Progenitor cell of endocrine pancreas (in vitro differentiated cells): ENCODE measurements at regions not wholly inside any gene's neighbourhood (a gene's known extent, or its start where the extent isn't known, plus 50 kb on each side); places are given as distances from the start of the nearest gene placed in this dataset.

Source experiments
- DNase-seq: peaks from one replicate; pipeline ENCODE4 v3.0.0; 2021; ENCODE audit warnings: low spot score; ENCODE audit not compliant: unreplicated experiment
- H3K27ac Mint-ChIP-seq: 2 replicates; pipeline ENCODE4 v1.8.0; 2021; ENCODE audit warnings: mild to moderate bottlenecking, moderate library complexity, mixed read lengths
- H3K27me3 Mint-ChIP-seq: 2 replicates; pipeline ENCODE4 v1.8.0; 2021; ENCODE audit warnings: mixed read lengths
- H3K36me3 Mint-ChIP-seq: 2 replicates; pipeline ENCODE4 v1.8.0; 2022; ENCODE audit warnings: mixed read lengths; ENCODE audit not compliant: insufficient read depth
- H3K4me1 Mint-ChIP-seq: 2 replicates; pipeline ENCODE4 v1.8.0; 2021; ENCODE audit warnings: low read depth, mixed read lengths
- H3K4me3 Mint-ChIP-seq: 2 replicates; pipeline ENCODE4 v1.8.0; 2021; ENCODE audit warnings: low read depth, mild to moderate bottlenecking, moderate library complexity, mixed read lengths
- H3K9me3 Mint-ChIP-seq: 2 replicates; pipeline ENCODE4 v1.8.0; 2021; ENCODE audit warnings: low read depth, mixed read lengths
- TF ChIP-seq, protein P1 (sequence below): fragments of 200-600 bp; sonication (generic); IDR thresholded peaks from one replicate; pipeline ENCODE4 v1.5.0; 2021; ENCODE audit warnings: antibody characterized with exemption, mild to moderate bottlenecking; ENCODE audit not compliant: unreplicated experiment

DNA sequence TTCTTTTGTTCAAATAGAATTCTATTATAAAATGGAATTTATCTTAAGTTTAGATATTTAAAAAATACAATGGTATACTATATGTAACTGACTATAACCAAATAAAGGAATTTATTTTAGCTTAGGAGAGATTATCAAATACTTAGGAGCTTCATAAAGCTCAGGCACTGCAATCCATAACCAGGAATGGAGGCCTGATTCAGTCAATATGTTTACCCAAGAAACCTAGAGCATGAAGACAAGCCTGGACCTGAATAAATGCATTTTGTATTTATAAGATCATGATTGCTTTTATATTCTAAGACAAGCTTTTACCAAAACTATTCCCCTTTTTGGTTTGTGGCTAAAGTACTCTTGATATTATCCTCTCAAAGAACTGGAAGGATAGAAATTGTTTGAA, 742.6 kb downstream of the FAT4 start:
- H3K4me3 Mint-ChIP-seq, result no peak overlapping the region
- TF ChIP-seq, protein P1, sequence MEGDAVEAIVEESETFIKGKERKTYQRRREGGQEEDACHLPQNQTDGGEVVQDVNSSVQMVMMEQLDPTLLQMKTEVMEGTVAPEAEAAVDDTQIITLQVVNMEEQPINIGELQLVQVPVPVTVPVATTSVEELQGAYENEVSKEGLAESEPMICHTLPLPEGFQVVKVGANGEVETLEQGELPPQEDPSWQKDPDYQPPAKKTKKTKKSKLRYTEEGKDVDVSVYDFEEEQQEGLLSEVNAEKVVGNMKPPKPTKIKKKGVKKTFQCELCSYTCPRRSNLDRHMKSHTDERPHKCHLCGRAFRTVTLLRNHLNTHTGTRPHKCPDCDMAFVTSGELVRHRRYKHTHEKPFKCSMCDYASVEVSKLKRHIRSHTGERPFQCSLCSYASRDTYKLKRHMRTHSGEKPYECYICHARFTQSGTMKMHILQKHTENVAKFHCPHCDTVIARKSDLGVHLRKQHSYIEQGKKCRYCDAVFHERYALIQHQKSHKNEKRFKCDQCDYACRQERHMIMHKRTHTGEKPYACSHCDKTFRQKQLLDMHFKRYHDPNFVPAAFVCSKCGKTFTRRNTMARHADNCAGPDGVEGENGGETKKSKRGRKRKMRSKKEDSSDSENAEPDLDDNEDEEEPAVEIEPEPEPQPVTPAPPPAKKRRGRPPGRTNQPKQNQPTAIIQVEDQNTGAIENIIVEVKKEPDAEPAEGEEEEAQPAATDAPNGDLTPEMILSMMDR, result no peak
- no peak for DNase-seq
- no peaks in the 10 kb centered on the region for H3K36me3 Mint-ChIP-seq
- no peaks in the 10 kb centered on the region for H3K9me3 Mint-ChIP-seq
- no peaks in the 10 kb centered on the region for H3K4me1 Mint-ChIP-seq
- H3K27me3 Mint-ChIP-seq, result no peaks in the 10 kb centered on the region
- H3K27ac Mint-ChIP-seq, result no peak overlapping the region

- TF ChIP-seq, protein P1, result no peak
- Mint-ChIP-seq H3K4me3 (no peak overlapping the region), H3K4me1 (no peaks in the 10 kb centered on the region), H3K9me3 (no peaks in the 10 kb centered on the region), H3K27ac (no peak overlapping the region), H3K27me3 (no peaks in the 10 kb centered on the region), H3K36me3 (no peaks in the 10 kb centered on the region)
- no peak for DNase-seq
These were observed 743.8 kb downstream of the FAT4 start for GRCh38 chr4:126058596-126058995.

DNA sequence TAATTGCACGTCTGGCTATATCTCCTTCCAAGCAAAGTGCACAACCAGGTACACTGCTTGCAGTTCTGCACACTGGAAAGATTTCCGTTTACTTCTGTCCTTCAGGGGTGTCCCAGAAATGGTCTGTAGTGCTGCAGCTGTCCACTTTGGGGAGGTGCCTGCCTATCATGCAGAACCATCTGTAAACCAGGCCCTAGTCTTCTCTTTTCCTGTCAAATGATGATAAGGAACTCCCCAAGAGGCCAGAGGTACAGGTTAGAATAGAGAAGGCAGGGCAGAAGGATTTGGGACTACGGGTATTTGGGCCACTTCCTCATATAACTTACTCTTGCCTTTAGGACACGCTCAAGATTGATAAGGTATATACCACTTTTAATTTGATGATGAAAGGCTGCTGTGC, 746.9 kb downstream of the FAT4 start:
- TF ChIP-seq, protein P1, result no peak
- Mint-ChIP-seq H3K9me3 (no peaks in the 10 kb centered on the region), H3K27ac (no peak overlapping the region), H3K27me3 (no peaks in the 10 kb centered on the region), H3K4me1 (no peaks in the 10 kb centered on the region), H3K4me3 (no peak overlapping the region), H3K36me3 (no peaks in the 10 kb centered on the region)
- DNase-seq, result no peak

- Mint-ChIP-seq H3K36me3 (no peaks in the 10 kb centered on the region), H3K27ac (no peak overlapping the region), H3K4me3 (no peak overlapping the region), H3K9me3 (no peaks in the 10 kb centered on the region), H3K4me1 (no peaks in the 10 kb centered on the region), H3K27me3 (no peaks in the 10 kb centered on the region)
- TF ChIP-seq, protein P1, result no peak
- DNase-seq, result no peak
These were observed 750.3 kb downstream of the FAT4 start for GRCh38 chr4:126065016-126065415.

DNA sequence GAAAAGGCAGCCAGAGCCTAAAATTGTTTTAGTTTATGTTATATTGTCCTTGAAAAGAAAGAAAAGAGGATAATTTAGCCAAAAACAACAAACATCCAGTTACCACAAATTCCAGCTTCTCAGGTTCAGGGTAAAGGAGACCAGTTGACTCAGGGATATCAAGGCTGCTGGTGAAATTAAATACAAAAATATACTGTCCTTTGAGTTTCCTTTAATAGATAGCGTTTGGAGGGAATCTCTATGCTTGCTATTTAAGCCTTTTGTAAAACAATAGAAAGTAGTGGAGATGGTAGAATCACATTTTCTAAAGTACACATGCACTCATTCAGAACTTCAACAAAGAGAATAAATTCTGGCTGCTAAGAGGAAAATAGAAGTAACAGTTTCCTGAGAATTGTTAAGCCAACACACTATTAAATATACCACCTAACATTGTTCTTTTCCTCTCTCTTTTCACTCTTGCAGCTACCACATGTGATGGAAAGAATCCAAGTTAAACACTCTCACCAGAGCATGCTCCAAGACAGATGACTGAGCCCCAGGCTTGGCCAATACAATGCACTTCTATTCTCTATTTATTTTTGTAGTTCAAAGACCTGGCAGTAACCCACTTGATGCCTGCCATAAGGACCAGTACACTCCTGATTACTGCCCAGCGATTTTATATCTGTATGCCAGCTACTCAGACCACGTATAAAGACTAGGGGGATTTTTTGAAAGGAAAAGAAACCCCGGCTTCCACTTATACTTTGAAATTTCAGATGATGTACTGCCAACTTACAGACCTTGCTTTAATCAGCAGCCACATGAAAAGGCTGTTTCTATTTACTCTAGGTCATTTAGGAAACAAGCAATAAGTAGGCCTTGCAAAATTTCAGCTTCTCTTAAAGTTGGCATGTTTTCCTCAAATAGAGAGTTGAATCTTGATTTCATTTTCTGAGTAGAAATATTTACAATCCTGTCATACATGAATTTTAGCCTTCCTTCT, 756.9 kb downstream of the FAT4 start:
- Mint-ChIP-seq H3K27ac (no peak overlapping the region), H3K4me3 (no peak overlapping the region), H3K27me3 (no peaks in the 10 kb centered on the region), H3K9me3 (no peaks in the 10 kb centered on the region), H3K4me1 (peaks cover 3% of the 10 kb centered on the region), H3K36me3 (no peaks in the 10 kb centered on the region)
- TF ChIP-seq, protein P1, result no peak
- no peak for DNase-seq
